Thoracic aorta (tissue), 2 donors: ENCODE measurements at regions not wholly inside any gene's neighbourhood (a gene's known extent, or its start where the extent isn't known, plus 50 kb on each side); places are given as distances from the start of the nearest gene placed in this dataset.

Source experiments
- ATAC-seq: fragments of 150-250 bp; one replicate; pipeline ENCODE4 v1.8.0; 2017; ENCODE audit warnings: low read depth; ENCODE audit not compliant: insufficient number of reproducible peaks, low FRiP score
- DNase-seq: peaks from one replicate; pipeline ENCODE4 v3.0.0-alpha.2; 2020; ENCODE audit warnings: low spot score
- H3K27ac ChIP-seq, 2 donors: fragments of 200-600 bp; sonication (generic); 1 replicate in 1 of 2; 2 replicates in 1 of 2; pipeline ENCODE4 v1.5.1; 2016; ENCODE audit warnings: mild to moderate bottlenecking in 2 of 2, moderate library complexity in 2 of 2
- H3K27me3 ChIP-seq: fragments of 200-600 bp; sonication (generic); replicated peaks from 2 replicates; pipeline ENCODE4 v1.6.0; 2016; ENCODE audit warnings: mild to moderate bottlenecking; ENCODE audit not compliant: insufficient read depth
- H3K36me3 ChIP-seq: fragments of 200-600 bp; sonication (generic); one replicate; pipeline ENCODE4 v1.5.1; 2016
- H3K4me1 ChIP-seq, 2 donors: fragments of 200-600 bp; sonication (generic); 1 replicate in 1 of 2; 2 replicates in 1 of 2; pipeline versions ENCODE4 v1.5.1 to v1.6.0; 2016; ENCODE audit warnings: low read depth in 2 of 2, mild to moderate bottlenecking in 1 of 2; ENCODE audit not compliant: control insufficient read depth in 1 of 2
- H3K4me3 ChIP-seq: fragments of 200-600 bp; sonication (generic); 2 replicates; pipeline ENCODE4 v1.5.1; 2016; ENCODE audit warnings: mild to moderate bottlenecking
- H3K9me3 ChIP-seq: fragments of 200-600 bp; sonication (generic); 2 replicates; pipeline ENCODE4 v1.5.1; 2016
- TF ChIP-seq, protein P1 (sequence below): fragments of 200-600 bp; sonication (generic); IDR thresholded peaks from one replicate; pipeline ENCODE4 v1.5.1; 2019; ENCODE audit warnings: antibody characterized with exemption

DNA sequence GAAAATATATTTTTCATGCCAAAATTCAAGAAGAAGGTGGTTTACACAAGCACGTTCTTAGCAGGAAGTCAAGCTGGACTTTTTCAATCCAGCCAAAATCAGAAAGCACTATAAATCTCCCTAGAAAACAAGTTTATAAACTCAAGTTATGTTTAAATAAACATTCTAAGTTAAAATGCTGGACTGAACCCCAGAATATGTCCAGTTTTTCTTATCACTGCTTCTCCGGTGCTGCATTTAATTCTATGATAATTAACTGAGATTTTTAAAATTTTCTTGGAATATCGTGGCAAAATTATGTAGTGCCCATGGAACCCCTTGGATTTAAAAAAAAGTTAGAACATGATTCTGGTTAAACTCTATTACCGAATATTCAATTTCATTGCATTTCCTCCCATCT is 218.2 kb upstream of the MDFIC2 start:
- no peaks in the 10 kb centered on the region for H3K27me3 ChIP-seq
- peaks cover 6 to 9% of the 10 kb centered on the region in 2 donors for H3K4me1 ChIP-seq
- H3K4me3 ChIP-seq: no peak overlapping the region
- no peaks in the 10 kb centered on the region for H3K9me3 ChIP-seq
- TF ChIP-seq, protein P1, sequence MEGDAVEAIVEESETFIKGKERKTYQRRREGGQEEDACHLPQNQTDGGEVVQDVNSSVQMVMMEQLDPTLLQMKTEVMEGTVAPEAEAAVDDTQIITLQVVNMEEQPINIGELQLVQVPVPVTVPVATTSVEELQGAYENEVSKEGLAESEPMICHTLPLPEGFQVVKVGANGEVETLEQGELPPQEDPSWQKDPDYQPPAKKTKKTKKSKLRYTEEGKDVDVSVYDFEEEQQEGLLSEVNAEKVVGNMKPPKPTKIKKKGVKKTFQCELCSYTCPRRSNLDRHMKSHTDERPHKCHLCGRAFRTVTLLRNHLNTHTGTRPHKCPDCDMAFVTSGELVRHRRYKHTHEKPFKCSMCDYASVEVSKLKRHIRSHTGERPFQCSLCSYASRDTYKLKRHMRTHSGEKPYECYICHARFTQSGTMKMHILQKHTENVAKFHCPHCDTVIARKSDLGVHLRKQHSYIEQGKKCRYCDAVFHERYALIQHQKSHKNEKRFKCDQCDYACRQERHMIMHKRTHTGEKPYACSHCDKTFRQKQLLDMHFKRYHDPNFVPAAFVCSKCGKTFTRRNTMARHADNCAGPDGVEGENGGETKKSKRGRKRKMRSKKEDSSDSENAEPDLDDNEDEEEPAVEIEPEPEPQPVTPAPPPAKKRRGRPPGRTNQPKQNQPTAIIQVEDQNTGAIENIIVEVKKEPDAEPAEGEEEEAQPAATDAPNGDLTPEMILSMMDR: no peak
- H3K36me3 ChIP-seq: no peaks in the 10 kb centered on the region
- ATAC-seq (no peak), DNase-seq (no peak)
- H3K27ac ChIP-seq: no peak overlapping the region

DNA sequence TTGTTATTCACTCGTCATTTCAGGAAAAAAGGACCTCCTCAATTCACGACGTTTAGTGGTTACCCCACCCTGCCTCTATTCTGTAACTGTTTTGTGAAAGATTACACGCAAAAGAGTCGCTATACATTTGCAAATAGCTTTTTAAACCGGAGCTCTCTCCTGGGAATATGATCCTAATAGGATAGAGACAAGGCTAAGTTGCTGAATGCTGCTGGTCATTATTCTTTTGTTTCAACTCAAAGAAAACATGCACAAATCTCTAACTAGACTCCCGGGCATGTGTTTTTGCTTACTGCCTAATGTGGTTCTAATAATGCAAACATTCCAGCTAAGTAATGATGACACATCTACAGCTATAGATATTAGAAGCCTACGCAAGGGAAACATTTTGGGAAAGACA is 214.6 kb upstream of the MDFIC2 start:
- TF ChIP-seq, protein P1: no peak
- H3K9me3 ChIP-seq: no peaks in the 10 kb centered on the region
- no peak overlapping the region for H3K27ac ChIP-seq
- no peak for DNase-seq
- no peak for ATAC-seq
- H3K4me3 ChIP-seq: no peak overlapping the region
- H3K36me3 ChIP-seq: no peaks in the 10 kb centered on the region
- H3K27me3 ChIP-seq: no peaks in the 10 kb centered on the region
- H3K4me1 ChIP-seq: peaks cover 6 to 9% of the 10 kb centered on the region in 2 donors

DNA sequence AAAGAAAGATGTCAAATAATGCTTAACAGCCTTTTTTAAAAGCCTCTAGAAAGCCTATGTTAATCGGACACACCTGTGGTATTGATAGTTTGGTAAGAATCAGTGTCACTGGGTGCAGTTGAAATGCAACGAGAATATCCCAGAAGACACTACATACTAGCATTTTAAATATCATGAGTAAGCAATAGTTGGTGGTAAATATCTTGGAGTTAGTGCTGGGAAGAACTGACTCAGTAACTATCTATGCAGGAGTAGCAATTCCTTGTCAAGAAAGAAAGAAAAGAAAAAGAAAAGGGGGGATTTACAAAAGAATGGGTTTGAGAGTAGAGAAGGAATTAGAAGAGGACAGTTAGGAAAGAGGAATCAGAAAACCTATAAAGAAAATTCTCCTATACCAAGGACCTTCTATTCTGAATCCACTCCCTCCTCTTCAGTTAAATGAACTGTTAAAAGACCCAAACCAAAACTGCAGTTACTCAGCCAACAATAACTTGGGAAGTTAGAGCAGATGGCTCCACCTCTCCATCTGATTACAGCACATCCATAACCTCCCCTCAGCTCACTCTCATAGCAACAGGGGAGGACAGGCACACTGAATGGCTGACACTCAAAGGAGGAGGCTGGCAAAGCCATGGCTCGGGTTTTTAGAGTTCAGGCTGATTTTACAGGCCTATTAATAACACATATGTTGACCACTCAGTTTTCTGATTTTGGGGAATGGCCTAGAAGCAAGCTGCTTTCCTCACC is 207.6 kb upstream of the MDFIC2 start:
- TF ChIP-seq, protein P1: no peak
- DNase-seq (no peak), ATAC-seq (no peak)
- H3K9me3 ChIP-seq: no peaks in the 10 kb centered on the region
- H3K27me3 ChIP-seq: no peaks in the 10 kb centered on the region
- H3K4me1 ChIP-seq: peaks cover 0 to 13% of the 10 kb centered on the region in 2 donors
- H3K27ac ChIP-seq: no peak overlapping the region
- H3K36me3 ChIP-seq: no peaks in the 10 kb centered on the region
- no peak overlapping the region for H3K4me3 ChIP-seq

DNA sequence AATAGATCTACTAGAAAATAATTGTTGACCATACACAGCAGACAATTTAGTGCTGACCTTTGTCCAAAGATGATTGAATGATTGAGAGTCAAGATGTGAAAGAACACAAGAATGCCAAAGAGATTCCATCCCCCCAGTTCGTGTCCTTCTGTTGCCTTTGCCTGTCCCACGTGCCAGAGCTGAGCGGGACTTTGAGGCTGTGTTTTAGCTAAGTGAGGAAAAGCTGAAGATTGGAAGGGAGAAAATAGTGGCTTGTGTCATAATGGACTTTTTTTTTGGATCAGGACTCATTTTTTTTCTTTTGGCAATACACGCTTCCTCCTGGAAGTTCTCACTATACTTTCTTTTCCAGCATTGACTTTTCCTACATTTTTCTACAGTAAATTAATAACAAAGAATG is 206.6 kb upstream of the MDFIC2 start:
- no peak for DNase-seq
- TF ChIP-seq, protein P1: no peak
- Histone ChIP-seq H3K27me3 (no peaks in the 10 kb centered on the region), H3K27ac (no peak overlapping the region), H3K36me3 (no peaks in the 10 kb centered on the region), H3K9me3 (no peaks in the 10 kb centered on the region), H3K4me3 (no peak overlapping the region), H3K4me1 (peaks cover 0 to 13% of the 10 kb centered on the region in 2 donors)
- ATAC-seq: no peak

DNA sequence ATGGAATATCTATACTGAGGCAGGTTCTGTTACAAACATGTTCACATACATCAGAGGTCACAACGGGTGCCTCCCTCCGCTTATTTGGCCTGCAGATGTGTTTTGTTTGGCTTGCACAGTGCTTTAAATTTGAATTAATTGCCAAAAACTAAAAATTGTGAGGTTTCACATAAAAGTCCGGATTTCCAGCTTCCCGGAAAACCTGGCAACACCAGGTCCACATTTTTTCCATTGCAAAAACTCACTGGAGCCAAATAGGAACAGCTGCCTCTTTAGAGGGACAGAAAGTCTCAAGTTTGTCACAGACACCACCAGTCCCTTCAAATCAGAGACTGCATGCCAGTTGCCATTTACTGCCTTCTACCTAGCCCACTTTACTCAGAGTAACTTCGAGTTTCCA is 205.9 kb upstream of the MDFIC2 start:
- DNase-seq: no peak
- H3K9me3 ChIP-seq: no peaks in the 10 kb centered on the region
- H3K36me3 ChIP-seq: no peaks in the 10 kb centered on the region
- H3K4me3 ChIP-seq: no peak overlapping the region
- no peak overlapping the region for H3K27ac ChIP-seq
- no peak for ATAC-seq
- TF ChIP-seq, protein P1: no peak
- no peaks in the 10 kb centered on the region for H3K27me3 ChIP-seq
- peaks cover 0 to 13% of the 10 kb centered on the region in 2 donors for H3K4me1 ChIP-seq
